H1 (cell line): ENCODE measurements at regions not wholly inside any gene's neighbourhood (a gene's known extent, or its start where the extent isn't known, plus 50 kb on each side); places are given as distances from the start of the nearest gene placed in this dataset.

Experiments
- CTCF ChIA-PET: fragments of 300-600 bp; sonication (Branson Sonifier 250); formaldehyde crosslinking; loops from one replicate; lab custom pipeline; 2021; ENCODE audit not compliant: partially characterized antibody; lab: Charles Lee
- POLR2A ChIA-PET: fragments of 300-600 bp; sonication (Branson Sonifier 250); formaldehyde crosslinking; loops from one replicate; lab custom pipeline; 2021; ENCODE audit warnings: inconsistent platforms; ENCODE audit not compliant: partially characterized antibody; lab: Charles Lee
- DNase-seq, 2 experiments: peaks; one replicate each; pipeline versions ENCODE4 v3.0.0 to v3.0.0-alpha.2; 2010 to 2022; ENCODE audit warnings: low spot score in 2 of 2, low read depth in 1 of 2, mixed read lengths in 1 of 2
- FAIRE-seq: peaks from 2 replicates; lab custom pipeline; 2011; peaks lifted over from hg19 to GRCh38; lab: Jason Lieb, UNC
- H2AFZ ChIP-seq: 2 replicates; pipeline ENCODE4 v1.8.1; 2012; ENCODE audit warnings: low read length, inconsistent platforms
- H2AK5ac ChIP-seq: 2 replicates; pipeline ENCODE4 v1.6.1; 2013; ENCODE audit warnings: low read depth, low read length
- H2BK120ac ChIP-seq: replicated peaks from 2 replicates; pipeline ENCODE3; 2013; ENCODE audit warnings: low read depth, low read length, inconsistent platforms
- H2BK12ac ChIP-seq: 2 replicates; pipeline ENCODE4 v1.6.1; 2013; ENCODE audit warnings: low read depth, low read length
- H2BK15ac ChIP-seq: 2 replicates; pipeline ENCODE4 v1.6.1; 2013; ENCODE audit warnings: low read length
- H2BK20ac ChIP-seq: 2 replicates; pipeline ENCODE4 v1.6.1; 2013; ENCODE audit warnings: low read length
- H2BK5ac ChIP-seq: 2 replicates; pipeline ENCODE4 v1.6.1; 2013; ENCODE audit warnings: low read depth, low read length
- H3K14ac ChIP-seq: 2 replicates; pipeline ENCODE4 v1.6.1; 2013; ENCODE audit warnings: inconsistent platforms; ENCODE audit not compliant: insufficient read length
- H3K18ac ChIP-seq: 2 replicates; pipeline ENCODE4 v1.6.1; 2013; ENCODE audit warnings: low read length; ENCODE audit errors: extremely low read depth
- H3K23ac ChIP-seq: 2 replicates; pipeline ENCODE4 v1.6.1; 2013; ENCODE audit warnings: inconsistent platforms; ENCODE audit not compliant: insufficient read length
- H3K23me2 ChIP-seq: 2 replicates; pipeline ENCODE4 v1.6.1; 2013; ENCODE audit warnings: low read depth, low read length
- H3K27ac ChIP-seq: 2 replicates; pipeline ENCODE4 v1.6.1; 2011; ENCODE audit warnings: low read depth, low read length, inconsistent platforms
- H3K27me3 ChIP-seq, 4 experiments: replicated peaks in 1 of 4; 1 replicate in 1 of 4; 2 replicates in 3 of 4; pipeline versions ENCODE4 v1.6.1 to v1.8.1; 2011 to 2013; ENCODE audit warnings: low read length in 3 of 4, mild to moderate bottlenecking in 3 of 4, inconsistent platforms in 2 of 4, mixed read lengths in 2 of 4, moderate library complexity in 1 of 4; ENCODE audit not compliant: control insufficient read depth in 3 of 4, insufficient read depth in 3 of 4; ENCODE audit errors: extremely low read depth in 1 of 4
- H3K36me3 ChIP-seq, 4 experiments: 2 replicates each; pipeline versions ENCODE4 v1.6.1 to v1.8.1; 2011 to 2013; ENCODE audit warnings: mild to moderate bottlenecking in 4 of 4, low read length in 3 of 4, moderate library complexity in 2 of 4, control low read depth in 1 of 4, inconsistent platforms in 1 of 4; ENCODE audit not compliant: insufficient read depth in 4 of 4, control insufficient read depth in 2 of 4
- H3K4ac ChIP-seq: replicated peaks from 2 replicates; pipeline ENCODE3; 2013; ENCODE audit warnings: low read length, low read depth, mixed read lengths, inconsistent platforms; ENCODE audit not compliant: insufficient read length
- H3K4me1 ChIP-seq, 4 experiments: replicated peaks in 1 of 4; 1 replicate in 1 of 4; 2 replicates in 3 of 4; pipeline versions ENCODE4 v1.6.1 to v1.8.1; 2011 to 2013; ENCODE audit warnings: low read length in 3 of 4, inconsistent platforms in 2 of 4, mixed read lengths in 1 of 4; ENCODE audit not compliant: insufficient read depth in 4 of 4, control insufficient read depth in 3 of 4
- H3K4me2 ChIP-seq, 2 experiments: 2 replicates each; pipeline versions ENCODE4 v1.6.1 to v1.8.1; 2011 to 2013; ENCODE audit warnings: low read depth in 2 of 2, low read length in 2 of 2, control low read depth in 1 of 2, inconsistent platforms in 1 of 2, mild to moderate bottlenecking in 1 of 2; ENCODE audit not compliant: insufficient read depth in 1 of 2
- H3K4me3 ChIP-seq, 4 experiments: fragments of 200-600, 300-600 bp in 1 of 4; sonication (generic), shearing (Covaris generic), sonication (Bioruptor Twin) in 1 of 4; 2 replicates each; pipeline versions ENCODE4 v1.5.1 to v1.8.1; 2011 to 2016; ENCODE audit warnings: low read length in 4 of 4, low read depth in 3 of 4, control low read depth in 2 of 4, inconsistent platforms in 2 of 4, mild to moderate bottlenecking in 2 of 4, mixed read lengths in 1 of 4, moderate library complexity in 1 of 4; ENCODE audit not compliant: insufficient read depth in 2 of 4; ENCODE audit errors: extremely low read depth in 1 of 4
- H3K56ac ChIP-seq: replicated peaks from 2 replicates; pipeline ENCODE3; 2013; ENCODE audit warnings: low read depth, mild to moderate bottlenecking, mixed read lengths, low read length, inconsistent platforms; ENCODE audit not compliant: insufficient read length
- H3K79me1 ChIP-seq: 2 replicates; pipeline ENCODE4 v1.6.1; 2013; ENCODE audit warnings: low read depth, low read length, control low read depth
- H3K79me2 ChIP-seq, 2 experiments: 2 replicates each; pipeline versions ENCODE4 v1.6.1 to v1.8.1; 2012 to 2013; ENCODE audit warnings: low read length in 2 of 2, mild to moderate bottlenecking in 2 of 2, inconsistent platforms in 1 of 2; ENCODE audit not compliant: insufficient read depth in 2 of 2, control insufficient read depth in 1 of 2
- H3K9ac ChIP-seq, 4 experiments: replicated peaks in 1 of 4; 1 replicate in 1 of 4; 2 replicates in 3 of 4; pipeline versions ENCODE4 v1.6.1 to v1.8.1; 2011 to 2013; ENCODE audit warnings: low read depth in 3 of 4, low read length in 3 of 4, control low read depth in 2 of 4, mild to moderate bottlenecking in 2 of 4, moderate library complexity in 2 of 4, inconsistent platforms in 1 of 4; ENCODE audit errors: extremely low read depth in 1 of 4
- H3K9me3 ChIP-seq, 2 experiments: 2 replicates each; pipeline versions ENCODE4 v1.6.1 to v1.8.1; 2012 to 2013; ENCODE audit warnings: mild to moderate bottlenecking in 2 of 2, moderate library complexity in 2 of 2, control low read depth in 1 of 2, inconsistent platforms in 1 of 2, low read depth in 1 of 2, low read length in 1 of 2, mixed read lengths in 1 of 2; ENCODE audit not compliant: insufficient read depth in 2 of 2
- H4K20me1 ChIP-seq, 2 experiments: replicated peaks in 1 of 2; 2 replicates each; pipeline versions ENCODE3 to v1.8.1; 2011 to 2013; ENCODE audit warnings: inconsistent platforms in 2 of 2, low read length in 2 of 2, mild to moderate bottlenecking in 1 of 2; ENCODE audit not compliant: insufficient read depth in 2 of 2, control insufficient read depth in 1 of 2
- H4K5ac ChIP-seq: 2 replicates; pipeline ENCODE4 v1.6.1; 2013; ENCODE audit warnings: low read length, low read depth, mixed read lengths, inconsistent platforms; ENCODE audit not compliant: insufficient read length
- H4K8ac ChIP-seq: 2 replicates; pipeline ENCODE4 v1.8.0; 2013; ENCODE audit warnings: mild to moderate bottlenecking, moderate library complexity, low read length, inconsistent platforms; ENCODE audit not compliant: insufficient read depth; ENCODE audit errors: extremely low read depth
- H4K91ac ChIP-seq: replicated peaks from 2 replicates; pipeline ENCODE3; 2013; ENCODE audit warnings: low read length, mixed read lengths, inconsistent platforms; ENCODE audit not compliant: insufficient read length
- BACH1 ChIP-seq: IDR thresholded peaks from 2 replicates; pipeline ENCODE4 v1.6.1; 2012; ENCODE audit warnings: low read length, improper control_type of control experiment
- BRCA1 ChIP-seq: IDR thresholded peaks from 2 replicates; pipeline ENCODE4 v1.6.1; 2012; ENCODE audit warnings: low read depth, low read length, improper control_type of control experiment
- CEBPB ChIP-seq: IDR thresholded peaks from 2 replicates; pipeline ENCODE4 v1.6.1; 2012; ENCODE audit warnings: low read depth, low read length
- CHD2 ChIP-seq: IDR thresholded peaks from 2 replicates; pipeline ENCODE4 v1.6.1; 2012; ENCODE audit warnings: low read length, improper control_type of control experiment
- CTBP2 ChIP-seq: IDR thresholded peaks from 2 replicates; pipeline ENCODE4 v1.7.0; 2011; ENCODE audit warnings: borderline replicate concordance, mild to moderate bottlenecking, moderate library complexity, mixed read lengths, low read length; ENCODE audit not compliant: insufficient read depth, insufficient read length
- EGR1 ChIP-seq: IDR thresholded peaks from 2 replicates; pipeline ENCODE4 v1.6.1; 2011; ENCODE audit warnings: low read depth, low read length, borderline replicate concordance
- GTF2F1 ChIP-seq: IDR thresholded peaks from 2 replicates; pipeline ENCODE4 v1.6.1; 2012; ENCODE audit warnings: low read depth, low read length, improper control_type of control experiment, borderline replicate concordance
- KDM4A ChIP-seq: IDR thresholded peaks from one replicate; pipeline ENCODE4 v1.7.1; 2012; ENCODE audit warnings: low read depth, mild to moderate bottlenecking, moderate library complexity, low read length, inconsistent platforms; ENCODE audit not compliant: severe bottlenecking
- NRF1 ChIP-seq: IDR thresholded peaks from 2 replicates; pipeline ENCODE4 v1.6.1; 2011; ENCODE audit warnings: mild to moderate bottlenecking, low read depth, low read length, improper control_type of control experiment
- POU5F1 ChIP-seq: IDR thresholded peaks from 2 replicates; pipeline ENCODE4 v1.6.1; 2011; ENCODE audit warnings: low read depth, mild to moderate bottlenecking, low read length, moderate library complexity
- SIRT6 ChIP-seq: IDR thresholded peaks from one replicate; pipeline ENCODE4 v1.7.1; 2012; ENCODE audit warnings: low read length, inconsistent platforms
- SRF ChIP-seq: IDR thresholded peaks from 2 replicates; pipeline ENCODE4 v1.6.1; 2011; ENCODE audit warnings: mild to moderate bottlenecking, low read depth, low read length, moderate library complexity
- ZNF274 ChIP-seq: IDR thresholded peaks from 2 replicates; pipeline ENCODE4 v1.7.0; 2012; ENCODE audit warnings: low read length, borderline replicate concordance; ENCODE audit errors: extremely low read depth
- WGBS, 2 experiments: shearing (Covaris generic) in 1 of 2; methylation state at CpG; one replicate each; pipeline versions ENCODE4 v1.1.6 to v1.1.7; 2013 to 2015; ENCODE audit warnings: low lambda C conversion rate in 2 of 2, mixed read lengths in 2 of 2, inconsistent platforms in 1 of 2, low coverage in 1 of 2, missing lambda C conversion rate in 1 of 2; ENCODE audit not compliant: insufficient replicate concordance in 2 of 2, insufficient coverage in 1 of 2, insufficient read length in 1 of 2; ENCODE audit errors: extremely low coverage in 1 of 2, missing lambda C conversion rate in 1 of 2; 5-methylcytosine and 5-hydroxymethylcytosine counted together

DNA sequence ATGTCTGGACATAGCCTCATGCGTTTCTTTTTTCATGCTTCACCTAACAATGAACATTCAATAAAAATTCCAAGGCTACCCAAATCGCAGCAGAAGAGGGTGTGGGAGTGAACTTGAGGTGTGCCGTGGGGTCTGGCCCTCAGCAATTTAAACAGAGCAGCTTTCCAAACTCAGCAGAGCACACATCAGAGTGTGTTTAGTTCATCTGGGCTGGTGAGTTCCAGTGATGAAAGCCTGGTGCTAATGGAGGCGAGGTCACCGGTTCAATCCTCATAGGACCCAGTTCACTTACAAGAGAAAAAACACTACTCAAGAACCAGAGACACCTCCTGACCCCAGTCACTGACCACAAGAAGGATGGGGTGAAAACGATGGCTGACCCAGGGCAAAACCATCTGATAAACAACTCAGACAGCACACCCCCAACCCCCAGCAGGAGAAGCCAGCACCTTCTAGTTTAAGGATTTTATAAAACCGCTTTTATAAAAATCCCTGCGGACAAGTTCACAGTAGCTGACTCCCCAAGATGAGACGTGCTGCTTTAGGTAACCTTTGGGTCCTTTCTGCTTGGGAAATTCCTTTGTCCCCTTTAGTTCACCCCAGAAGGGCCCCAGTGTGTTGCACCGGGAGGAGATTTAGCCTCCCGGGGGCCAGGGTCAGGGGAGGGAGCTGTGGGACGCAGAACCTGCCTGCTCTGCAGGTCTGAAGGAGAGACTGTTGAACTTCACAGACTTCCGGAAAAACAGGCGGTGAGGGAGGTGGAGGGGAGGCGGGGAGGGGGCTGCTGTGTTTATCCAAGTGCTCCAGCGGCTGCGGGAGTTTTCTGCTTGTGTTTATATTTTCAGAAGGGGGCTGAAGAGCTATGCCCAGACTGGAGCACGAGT lies 152.7 kb upstream of the SOX11 start:
- H3K4ac ChIP-seq: no peak overlapping the region
- no peaks in the 10 kb centered on the region for H3K79me2 ChIP-seq
- H2AFZ ChIP-seq: peak overlapping the region; percentile 93
- H2BK120ac ChIP-seq: no peak overlapping the region
- no peaks in the 10 kb centered on the region for H3K23me2 ChIP-seq
- H3K4me1 ChIP-seq: peaks cover 2 to 12% (median 6%) of the 10 kb centered on the region in 4 experiments; a peak in 5 of 7 replicates
- POLR2A ChIA-PET: interaction anchor here (1.2 kb wide), 1 partner anchor 9 kb away, joined by 3 read pairs; no protein-coding TSS in a partner anchor
- peak overlapping the region in 1 of 4 experiments; percentile 30; a peak in 3 of 8 replicates for H3K4me3 ChIP-seq
- H2BK12ac ChIP-seq: peak overlapping the region; percentile 55; the same call in 1 of the 2 replicates
- H3K9me3 ChIP-seq: peaks cover 15 to 18% of the 10 kb centered on the region in 2 experiments
- no peak overlapping the region for H3K9ac ChIP-seq
- 57% methylated on average over 15 of the region's 18 CpGs; no CpG with 5 or more reads in 1 of the 2 experiments for WGBS, 2 experiments
- H4K5ac ChIP-seq: no peak overlapping the region
- no peak overlapping the region for H4K91ac ChIP-seq
- no peak overlapping the region for H3K27ac ChIP-seq
- H3K18ac ChIP-seq: no peak overlapping the region
- H2BK15ac ChIP-seq: no peak overlapping the region
- CTCF ChIA-PET: interaction anchor here (0.6 to 1.1 kb wide), 3 partner anchors 73 to 192 kb away, joined by 3 read pairs; no protein-coding TSS in a partner anchor
- H3K27me3 ChIP-seq: no peaks in the 10 kb centered on the region
- H3K4me2 ChIP-seq: peak overlapping the region; percentile 31 to 66; a peak in 2 of 4 replicates
- no peaks in the 10 kb centered on the region for H4K20me1 ChIP-seq
- H2BK5ac ChIP-seq: no peak overlapping the region
- H3K14ac ChIP-seq: no peak overlapping the region
- FAIRE-seq (no peak), DNase-seq (peak in 1 of 2 experiments; percentile 54)
- H4K8ac ChIP-seq: peak overlapping the region; percentile 4; the same call in 1 of the 2 replicates
- H3K79me1 ChIP-seq: no peaks in the 10 kb centered on the region
- 0 out of 2 replicates have a peak overlapping the region, but pooled peaks have one; percentile 53 for H2BK20ac ChIP-seq
- H3K36me3 ChIP-seq: no peaks in the 10 kb centered on the region; a peak in 1 of 8 replicates
- H3K23ac ChIP-seq: no peak overlapping the region
- no peak overlapping the region for H3K56ac ChIP-seq
- H2AK5ac ChIP-seq: no peak overlapping the region
- TF ChIP-seq GTF2F1: no peak
- no peak for TF ChIP-seq CEBPB
- no peak for TF ChIP-seq SIRT6
- no peak for TF ChIP-seq NRF1
- TF ChIP-seq BACH1: no peak
- no peak for TF ChIP-seq EGR1
- TF ChIP-seq KDM4A: no peak
- TF ChIP-seq SRF: no peak
- TF ChIP-seq POU5F1: no peak
- TF ChIP-seq CHD2: no peak
- no peak for TF ChIP-seq ZNF274
- no peak for TF ChIP-seq CTBP2
- no peak for TF ChIP-seq BRCA1
- TF ChIP-seq, all 59 proteins: peak for 0
